ENCODE measurements at regions not wholly inside any gene's neighbourhood (a gene's known extent, or its start where the extent isn't known, plus 50 kb on each side); places are given as distances from the start of the nearest gene placed in this dataset.

DNA sequence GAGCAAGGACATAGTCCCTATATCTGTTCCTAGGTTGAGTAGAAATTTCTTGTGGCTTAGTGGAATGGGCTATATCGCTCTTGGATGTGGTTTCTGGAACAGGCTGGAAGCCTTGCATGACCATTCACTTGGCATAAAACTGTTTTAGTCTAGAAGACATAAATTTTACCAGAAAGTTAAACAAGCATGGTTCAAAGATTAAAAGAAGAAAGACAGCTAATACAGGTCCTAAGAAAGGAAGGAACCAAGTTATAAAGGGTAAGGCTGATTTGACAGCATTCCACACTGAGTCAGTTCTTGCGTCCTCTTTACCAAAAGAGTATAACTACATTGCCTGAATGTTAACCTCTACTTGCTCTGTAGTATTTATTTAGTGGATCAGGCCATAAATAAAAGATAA lies 724.2 kb downstream of the SORCS1 start:
- Histone ChIP-seq H3K4ac (ENCODE audit: low read depth, low read length) (no peak overlapping the region), H3K4me2 (ENCODE audit: low read depth, low read length) (no peak overlapping the region), H2AK9ac (replicated peaks; ENCODE audit: low read depth, low read length, poor library complexity) (no peak overlapping the region), H3K56ac (ENCODE audit: extremely low read depth, insufficient read depth, low read length) (no peak overlapping the region), H2BK15ac (ENCODE audit: low read depth, low read length) (no peak overlapping the region), H3K27me3 (ENCODE audit: control insufficient read depth, insufficient read depth, low read length) (no peaks in the 10 kb centered on the region), H2AK5ac (ENCODE audit: low read depth, low read length) (no peak overlapping the region), H3K18ac (ENCODE audit: low read depth, low read length) (no peak overlapping the region), H2BK20ac (ENCODE audit: low read depth, low read length) (no peak overlapping the region), H4K5ac (ENCODE audit: low read depth, low read length) (no peak overlapping the region), H2AFZ (replicated peaks; ENCODE audit: low read length, poor library complexity) (no peak overlapping the region), H3K14ac (replicated peaks; ENCODE audit: low read depth, low read length) (no peak overlapping the region), H4K91ac (ENCODE audit: insufficient read depth, low read depth, low read length) (no peak overlapping the region), H4K20me1 (ENCODE audit: insufficient read depth, low read length) (no peaks in the 10 kb centered on the region), H3K27ac (ENCODE audit: insufficient read depth, low read length) (no peak overlapping the region), H3K9ac (ENCODE audit: low read depth, low read length) (no peak overlapping the region), H3K9me3 (ENCODE audit: control insufficient read depth, insufficient read depth, low read length) (no peaks in the 10 kb centered on the region), H4K8ac (ENCODE audit: low read depth in 2 of 2, low read length in 2 of 2) (no peak overlapping the region), H2BK120ac (ENCODE audit: low read depth, low read length) (no peak overlapping the region), H3K79me1 (ENCODE audit: low read depth in 1 of 2, low read length in 2 of 2) (no peaks in the 10 kb centered on the region), H3K23ac (ENCODE audit: low read depth, low read length) (no peak overlapping the region), H3K4me3 (ENCODE audit: insufficient read depth, low read depth, low read length) (no peak overlapping the region), H3K36me3 (ENCODE audit: control insufficient read depth, insufficient read depth, low read length) (no peaks in the 10 kb centered on the region), H2BK5ac (ENCODE audit: low read depth, low read length, poor library complexity, severe bottlenecking) (no peak overlapping the region), H3K4me1 (ENCODE audit: control insufficient read depth, insufficient read depth, low read length) (no peaks in the 10 kb centered on the region), H3K9me1 (ENCODE audit: insufficient read depth, low read length) (no peaks in the 10 kb centered on the region)
- ChIA-PET POLR2A (ENCODE audit: unreplicated experiment) (no interaction called here), CTCF (interaction anchor here (0.7 kb wide), 1 partner anchor 94 kb away, joined by 3 read pairs; no protein-coding TSS in a partner anchor)
- no peak for ATAC-seq (ENCODE audit: low read depth)
- no CpG with 5 or more reads among the region's 2 CpGs for WGBS, 2 experiments (ENCODE audit: extremely low coverage in 2 of 2, insufficient read length in 1 of 2)
- in situ Hi-C loops (cut with MboI; ENCODE audit: low sequenced_read_pairs) (no loop called here), intact Hi-C loops (cut with micrococcal nuclease) (no loop called here), dilution Hi-C loops (cut with HindIII; ENCODE audit: low sequenced_read_pairs, unreplicated experiment) (no loop called here)
- TF ChIP-seq, protein P1, sequence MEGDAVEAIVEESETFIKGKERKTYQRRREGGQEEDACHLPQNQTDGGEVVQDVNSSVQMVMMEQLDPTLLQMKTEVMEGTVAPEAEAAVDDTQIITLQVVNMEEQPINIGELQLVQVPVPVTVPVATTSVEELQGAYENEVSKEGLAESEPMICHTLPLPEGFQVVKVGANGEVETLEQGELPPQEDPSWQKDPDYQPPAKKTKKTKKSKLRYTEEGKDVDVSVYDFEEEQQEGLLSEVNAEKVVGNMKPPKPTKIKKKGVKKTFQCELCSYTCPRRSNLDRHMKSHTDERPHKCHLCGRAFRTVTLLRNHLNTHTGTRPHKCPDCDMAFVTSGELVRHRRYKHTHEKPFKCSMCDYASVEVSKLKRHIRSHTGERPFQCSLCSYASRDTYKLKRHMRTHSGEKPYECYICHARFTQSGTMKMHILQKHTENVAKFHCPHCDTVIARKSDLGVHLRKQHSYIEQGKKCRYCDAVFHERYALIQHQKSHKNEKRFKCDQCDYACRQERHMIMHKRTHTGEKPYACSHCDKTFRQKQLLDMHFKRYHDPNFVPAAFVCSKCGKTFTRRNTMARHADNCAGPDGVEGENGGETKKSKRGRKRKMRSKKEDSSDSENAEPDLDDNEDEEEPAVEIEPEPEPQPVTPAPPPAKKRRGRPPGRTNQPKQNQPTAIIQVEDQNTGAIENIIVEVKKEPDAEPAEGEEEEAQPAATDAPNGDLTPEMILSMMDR (conservative IDR thresholded peaks at IDR 0.05; ENCODE audit: low read depth, low read length): no peak
- TF ChIP-seq SMC3 (IDR thresholded peaks at IDR 0.05; ENCODE audit: low read depth, low read length) (no peak), BHLHE40 (IDR thresholded peaks at IDR 0.05; ENCODE audit: low read depth, low read length) (no peak), MXI1 (IDR thresholded peaks at IDR 0.05; ENCODE audit: borderline replicate concordance, low read depth, low read length) (no peak), RAD21 (IDR thresholded peaks at IDR 0.05; ENCODE audit: low read length) (no peak), FOS (IDR thresholded peaks at IDR 0.05; ENCODE audit: low read depth, low read length) (no peak), POLR2A (IDR thresholded peaks at IDR 0.05; ENCODE audit: low read depth, low read length) (no peak), CHD1 (IDR thresholded peaks at IDR 0.05; ENCODE audit: low read depth, low read length) (no peak), RFX5 (IDR thresholded peaks at IDR 0.05; ENCODE audit: low read depth, low read length) (no peak), RCOR1 (IDR thresholded peaks at IDR 0.05; ENCODE audit: insufficient replicate concordance, low read length) (no peak), MAFK (IDR thresholded peaks at IDR 0.05; ENCODE audit: low read depth, low read length) (no peak), NFE2L2 (IDR thresholded peaks at IDR 0.05; ENCODE audit: low read depth, low read length) (no peak), CEBPB (IDR thresholded peaks at IDR 0.05; ENCODE audit: low read depth, low read length) (no peak), MAZ (IDR thresholded peaks at IDR 0.05; ENCODE audit: borderline replicate concordance, low read depth, low read length) (no peak)
- TF ChIP-seq, protein P2, sequence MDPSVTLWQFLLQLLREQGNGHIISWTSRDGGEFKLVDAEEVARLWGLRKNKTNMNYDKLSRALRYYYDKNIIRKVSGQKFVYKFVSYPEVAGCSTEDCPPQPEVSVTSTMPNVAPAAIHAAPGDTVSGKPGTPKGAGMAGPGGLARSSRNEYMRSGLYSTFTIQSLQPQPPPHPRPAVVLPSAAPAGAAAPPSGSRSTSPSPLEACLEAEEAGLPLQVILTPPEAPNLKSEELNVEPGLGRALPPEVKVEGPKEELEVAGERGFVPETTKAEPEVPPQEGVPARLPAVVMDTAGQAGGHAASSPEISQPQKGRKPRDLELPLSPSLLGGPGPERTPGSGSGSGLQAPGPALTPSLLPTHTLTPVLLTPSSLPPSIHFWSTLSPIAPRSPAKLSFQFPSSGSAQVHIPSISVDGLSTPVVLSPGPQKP (IDR thresholded peaks at IDR 0.05; ENCODE audit: borderline replicate concordance, low read depth, low read length): no peak
- TF ChIP-seq, protein P3, sequence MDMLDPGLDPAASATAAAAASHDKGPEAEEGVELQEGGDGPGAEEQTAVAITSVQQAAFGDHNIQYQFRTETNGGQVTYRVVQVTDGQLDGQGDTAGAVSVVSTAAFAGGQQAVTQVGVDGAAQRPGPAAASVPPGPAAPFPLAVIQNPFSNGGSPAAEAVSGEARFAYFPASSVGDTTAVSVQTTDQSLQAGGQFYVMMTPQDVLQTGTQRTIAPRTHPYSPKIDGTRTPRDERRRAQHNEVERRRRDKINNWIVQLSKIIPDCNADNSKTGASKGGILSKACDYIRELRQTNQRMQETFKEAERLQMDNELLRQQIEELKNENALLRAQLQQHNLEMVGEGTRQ (IDR thresholded peaks at IDR 0.05; ENCODE audit: low read depth, low read length): no peak
- DNase-seq: peak; percentile 41
- BruUV-seq (replicated peaks): no TSS peak
